GM12878 (cell line): ENCODE measurements at regions not wholly inside any gene's neighbourhood (a gene's known extent, or its start where the extent isn't known, plus 50 kb on each side); places are given as distances from the start of the nearest gene placed in this dataset.

ENCODE experiments used
- ATAC-seq: fragments of 200-7000 bp; cut with Tn5 transposase; 3 replicates; pipeline ENCODE4 v1.9.1; 2020; ENCODE audit warnings: mild to moderate bottlenecking, moderate library complexity
- BruUV-seq: library from RNA; stranded (reverse); fragments of 400-500 nt; replicated peaks from 2 replicates; lab custom pipeline; 2021; lab: Mats Ljungman, UMichigan
- CTCF ChIA-PET: fragments of 300-600 bp; sonication (Branson Sonifier 250); formaldehyde crosslinking; extraction: SDS; loops from one replicate; lab custom pipeline; 2021; ENCODE audit warnings: inconsistent platforms; lab: Yijun Ruan, JAX
- POLR2A ChIA-PET: fragments of 350-600 bp; formaldehyde crosslinking; extraction: SDS; loops from one replicate; lab custom pipeline; 2021; ENCODE audit warnings: inconsistent platforms; lab: Charles Lee
- RAD21 ChIA-PET: fragments of 300-600 bp; sonication (Branson Sonifier 250); formaldehyde crosslinking; loops from one replicate; lab custom pipeline; 2023; ENCODE audit warnings: antibody characterized with exemption; ENCODE audit not compliant: unreplicated experiment; lab: Charles Lee
- SMC1A ChIA-PET: fragments of 300-600 bp; sonication (Branson Sonifier 250); formaldehyde crosslinking; loops from one replicate; lab custom pipeline; 2023; ENCODE audit not compliant: unreplicated experiment, uncharacterized antibody; lab: Charles Lee
- DNase-seq: peaks from one replicate; pipeline ENCODE4 v3.0.0-alpha.2; 2011; ENCODE audit warnings: low read depth, low spot score
- FAIRE-seq: peaks from 3 replicates; lab custom pipeline; 2011; peaks lifted over from hg19 to GRCh38; lab: Jason Lieb, UNC
- H2AFZ ChIP-seq: 2 replicates; pipeline ENCODE4 v1.6.0; 2011; ENCODE audit warnings: low read depth, low read length, control low read depth; ENCODE audit not compliant: control insufficient read depth
- H3K27ac ChIP-seq: 2 replicates; pipeline ENCODE4 v1.5.1; 2011; ENCODE audit warnings: control low read depth; ENCODE audit not compliant: control insufficient read depth, insufficient read depth
- H3K27me3 ChIP-seq, 2 experiments: replicated peaks in 1 of 2; 2 replicates each; pipeline versions ENCODE4 v1.6.0 to v1.6.1; 2011; ENCODE audit warnings: low read length in 1 of 2; ENCODE audit not compliant: control insufficient read depth in 2 of 2, insufficient read depth in 2 of 2
- H3K36me3 ChIP-seq, 2 experiments: 2 replicates each; pipeline ENCODE4 v1.5.1; 2011; ENCODE audit warnings: low read length in 1 of 2; ENCODE audit not compliant: control insufficient read depth in 2 of 2, insufficient read depth in 2 of 2
- H3K4me1 ChIP-seq: 2 replicates; pipeline ENCODE4 v1.6.1; 2011; ENCODE audit warnings: mild to moderate bottlenecking, low read length, moderate library complexity, mixed read lengths; ENCODE audit not compliant: control insufficient read depth, insufficient read depth
- H3K4me2 ChIP-seq: 2 replicates; pipeline ENCODE4 v1.6.0; 2011; ENCODE audit warnings: control low read depth; ENCODE audit not compliant: control insufficient read depth, insufficient read depth
- H3K4me3 ChIP-seq: fragments of 200-600 bp; sonication (generic); 2 replicates; pipeline ENCODE4 v1.5.1; 2016
- H3K79me2 ChIP-seq: 2 replicates; pipeline ENCODE4 v1.6.0; 2011; ENCODE audit warnings: low read length; ENCODE audit not compliant: control insufficient read depth, insufficient read depth
- H3K9ac ChIP-seq: 2 replicates; pipeline ENCODE4 v1.8.0; 2011; ENCODE audit warnings: low read length, control low read depth, mixed read lengths; ENCODE audit not compliant: control insufficient read depth, insufficient read depth
- H3K9me3 ChIP-seq: replicated peaks from 3 replicates; pipeline ENCODE4 v1.5.1; 2011; ENCODE audit warnings: mild to moderate bottlenecking, low read length; ENCODE audit not compliant: control insufficient read depth, insufficient read depth
- H4K20me1 ChIP-seq: 2 replicates; pipeline ENCODE4 v1.6.0; 2011; ENCODE audit not compliant: control insufficient read depth, insufficient read depth
- CBX3 ChIP-seq: fragments of 200-600 bp; sonication (generic); IDR thresholded peaks from 2 replicates; pipeline ENCODE4 v1.6.1; 2016; ENCODE audit warnings: low read depth, borderline replicate concordance
- ESRRA ChIP-seq: IDR thresholded peaks from 2 replicates; pipeline ENCODE4 v1.6.1; 2012; ENCODE audit warnings: mild to moderate bottlenecking, low read length, improper control_type of control experiment
- MEF2B ChIP-seq: fragments of 450-650 bp; IDR thresholded peaks from 2 replicates; pipeline ENCODE4 v1.6.1; 2018; ENCODE audit warnings: mild to moderate bottlenecking, moderate library complexity; ENCODE audit not compliant: partially characterized antibody, poor library complexity, severe bottlenecking
- MLLT1 ChIP-seq: fragments of 450-650 bp; IDR thresholded peaks from 2 replicates; pipeline ENCODE4 v1.6.1; 2016; ENCODE audit warnings: mild to moderate bottlenecking
- NFXL1 ChIP-seq: fragments of 450-650 bp; IDR thresholded peaks from 2 replicates; pipeline ENCODE4 v1.6.1; 2017; ENCODE audit warnings: antibody characterized with exemption, mild to moderate bottlenecking, borderline replicate concordance
- POLR2AphosphoS5 ChIP-seq: IDR thresholded peaks from 2 replicates; pipeline ENCODE4 v1.6.1; 2011; ENCODE audit warnings: mild to moderate bottlenecking, low read length, inconsistent platforms
- SP1 ChIP-seq: IDR thresholded peaks from one replicate; pipeline ENCODE4 v1.6.1; 2011; ENCODE audit warnings: low read depth, low read length
- ZNF24 ChIP-seq: fragments of 450-650 bp; IDR thresholded peaks from 2 replicates; pipeline ENCODE4 v1.6.1; 2017; ENCODE audit warnings: antibody characterized with exemption, mild to moderate bottlenecking
- ZZZ3 ChIP-seq: IDR thresholded peaks from 2 replicates; pipeline ENCODE4 v1.6.1; 2011; ENCODE audit warnings: low read depth; ENCODE audit not compliant: control insufficient read depth, insufficient read length
- WGBS: methylation state at CpG from one replicate; pipeline ENCODE4 v1.1.6; 2016; ENCODE audit warnings: low lambda C conversion rate; ENCODE audit not compliant: insufficient replicate concordance, insufficient coverage; ENCODE audit errors: missing lambda C conversion rate; 5-methylcytosine and 5-hydroxymethylcytosine counted together
- in situ Hi-C: fragments of 300-500 bp; cut with MboI; formaldehyde crosslinking; loops from 9 replicates; pipeline ENCODE4 v1.14.3; 2018; ENCODE audit warnings: mixed read lengths
- intact Hi-C: fragments of 100-400 bp; cut with micrococcal nuclease; formaldehyde crosslinking; loops from one replicate; pipeline ENCODE4 v1.14.2; 2022; ENCODE audit not compliant: unreplicated experiment

GRCh38 chr4:156344397-156344796, 390.7 kb upstream of the CTSO start:
- Histone ChIP-seq H3K27me3 (no peaks in the 10 kb centered on the region), H3K4me1 (no peaks in the 10 kb centered on the region), H3K36me3 (no peaks in the 10 kb centered on the region), H2AFZ (peak overlapping the region; percentile 12; the same call in 1 of the 2 replicates), H3K79me2 (no peaks in the 10 kb centered on the region), H3K27ac (no peak overlapping the region), H3K9ac (no peak overlapping the region), H3K4me3 (no peak overlapping the region), H3K9me3 (no peaks in the 10 kb centered on the region), H4K20me1 (no peaks in the 10 kb centered on the region), H3K4me2 (no peak overlapping the region)
- WGBS: 0% methylated on average over 1 of the region's 1 CpG
- FAIRE-seq (no peak), ATAC-seq (no peak), DNase-seq (no peak)
- CTCF ChIA-PET: interaction anchor here (0.5 kb wide), 1 partner anchor 110 kb away, joined by 3 read pairs; no protein-coding TSS in a partner anchor
- POLR2A ChIA-PET: no interaction called here
- intact Hi-C loops: no loop called here
- BruUV-seq: no TSS peak
- TF ChIP-seq ZZZ3 (no peak), NFXL1 (no peak), SP1 (no peak), POLR2AphosphoS5 (no peak), ZNF24 (no peak), MLLT1 (no peak), CBX3 (no peak), MEF2B (no peak), ESRRA (no peak)
- SMC1A ChIA-PET: interaction anchor here (0.7 kb wide), 1 partner anchor 189 kb away, joined by 3 read pairs; no protein-coding TSS in a partner anchor
- in situ Hi-C loops: no loop called here
- RAD21 ChIA-PET: no interaction called here
